Liver (tissue), 8 donors: ENCODE measurements at regions not wholly inside any gene's neighbourhood (a gene's known extent, or its start where the extent isn't known, plus 50 kb on each side); places are given as distances from the start of the nearest gene placed in this dataset.
A peak's percentile ranks its signal among the peaks of the same experiment; 100 is the strongest.

Experiments
- DNase-seq: peaks from one replicate; pipeline ENCODE4 v3.0.0-alpha.2; 2017; ENCODE audit warnings: low spot score
- H3K27ac ChIP-seq, 2 donors: one replicate each; pipeline ENCODE4 v1.7.0; 2013; ENCODE audit warnings: inconsistent platforms in 2 of 2, low read length in 2 of 2, control low read depth in 1 of 2, low read depth in 1 of 2, mild to moderate bottlenecking in 1 of 2
- H3K27me3 ChIP-seq, 4 donors: one replicate each; pipeline versions ENCODE4 v1.6.1 to v1.7.0; 2013; ENCODE audit warnings: low read length in 3 of 4, inconsistent platforms in 1 of 4, mild to moderate bottlenecking in 1 of 4, moderate library complexity in 1 of 4; ENCODE audit not compliant: control insufficient read depth in 4 of 4, insufficient read depth in 4 of 4
- H3K36me3 ChIP-seq, 4 donors: one replicate each; pipeline versions ENCODE4 v1.6.1 to v1.7.0; 2013; ENCODE audit warnings: low read length in 3 of 4, mild to moderate bottlenecking in 3 of 4, low read depth in 1 of 4, moderate library complexity in 1 of 4; ENCODE audit not compliant: control insufficient read depth in 4 of 4, insufficient read depth in 3 of 4
- H3K4me1 ChIP-seq, 4 donors: one replicate each; pipeline versions ENCODE4 v1.6.1 to v1.7.0; 2013; ENCODE audit warnings: low read length in 3 of 4, mild to moderate bottlenecking in 3 of 4, moderate library complexity in 1 of 4; ENCODE audit not compliant: control insufficient read depth in 4 of 4, insufficient read depth in 4 of 4
- H3K4me3 ChIP-seq, 3 donors: one replicate each; pipeline versions ENCODE4 v1.6.1 to v1.7.0; 2013; ENCODE audit warnings: low read length in 3 of 3, control low read depth in 1 of 3, low read depth in 1 of 3, mild to moderate bottlenecking in 1 of 3
- H3K9ac ChIP-seq, 2 donors: one replicate each; pipeline ENCODE4 v1.7.0; 2013; ENCODE audit warnings: low read length in 2 of 2, mild to moderate bottlenecking in 2 of 2, moderate library complexity in 2 of 2, control low read depth in 1 of 2, low read depth in 1 of 2
- H3K9me3 ChIP-seq, 4 donors: one replicate each; pipeline versions ENCODE4 v1.6.1 to v1.7.0; 2013; ENCODE audit warnings: low read length in 3 of 4; ENCODE audit not compliant: control insufficient read depth in 4 of 4
- ATF3 ChIP-seq: IDR thresholded peaks from 2 replicates; pipeline ENCODE4 v1.6.1; 2016; ENCODE audit warnings: antibody characterized with exemption
- CTCF ChIP-seq: fragments of 150-350 bp; IDR thresholded peaks from 2 replicates; pipeline ENCODE4 v1.5.1; 2017; ENCODE audit warnings: improper control_type of control experiment, low read depth, low read length; ENCODE audit not compliant: missing input control
- EGR1 ChIP-seq, 2 donors: IDR thresholded peaks; 2 replicates each; pipeline ENCODE4 v1.6.1; 2016 to 2018; ENCODE audit warnings: antibody characterized with exemption in 2 of 2, low read depth in 2 of 2
- FOXA1 ChIP-seq: IDR thresholded peaks from 2 replicates; pipeline ENCODE4 v1.6.1; 2016; ENCODE audit warnings: antibody characterized with exemption
- FOXA2 ChIP-seq: IDR thresholded peaks from 2 replicates; pipeline ENCODE4 v1.6.1; 2016; ENCODE audit warnings: antibody characterized with exemption
- GABPA ChIP-seq, 2 donors: IDR thresholded peaks in 1 of 2; conservative IDR thresholded peaks in 1 of 2; 2 replicates each; pipeline ENCODE4 v1.6.1; 2016; ENCODE audit warnings: antibody characterized with exemption in 2 of 2, mild to moderate bottlenecking in 1 of 2, moderate library complexity in 1 of 2
- HNF4A ChIP-seq, 2 donors: conservative IDR thresholded peaks; 2 replicates each; pipeline ENCODE4 v1.6.1; 2016; ENCODE audit warnings: antibody characterized with exemption in 2 of 2, mild to moderate bottlenecking in 2 of 2
- RAD21 ChIP-seq, 2 donors: IDR thresholded peaks; 2 replicates each; pipeline ENCODE4 v1.6.1; 2016; ENCODE audit warnings: antibody characterized with exemption in 2 of 2, mild to moderate bottlenecking in 2 of 2
- RXRA ChIP-seq, 2 donors: IDR thresholded peaks; 2 replicates each; pipeline ENCODE4 v1.6.1; 2017 to 2018; ENCODE audit warnings: antibody characterized with exemption in 2 of 2, mild to moderate bottlenecking in 1 of 2
- SP1 ChIP-seq: IDR thresholded peaks from 2 replicates; pipeline ENCODE4 v1.6.1; 2018; ENCODE audit warnings: antibody characterized with exemption, mild to moderate bottlenecking
- TAF1 ChIP-seq: conservative IDR thresholded peaks from 2 replicates; pipeline ENCODE4 v1.6.1; 2016; ENCODE audit warnings: antibody characterized with exemption, mild to moderate bottlenecking
- YY1 ChIP-seq: IDR thresholded peaks from 2 replicates; pipeline ENCODE4 v1.6.1; 2016; ENCODE audit warnings: antibody characterized with exemption, mild to moderate bottlenecking
- WGBS: extraction: QIAGEN DNeasy Blood & Tissue Kit; methylation state at CpG from one replicate; pipeline ENCODE4 v1.1.7; 2013; 5-methylcytosine and 5-hydroxymethylcytosine counted together
- TF ChIP-seq, protein P1 (sequence below): IDR thresholded peaks from 2 replicates; pipeline ENCODE4 v1.6.1; 2016; ENCODE audit warnings: antibody characterized with exemption, mild to moderate bottlenecking
- donor health status: healthy.
- donor health status: healthy.
- donor health status: healthy.
- donor health status: healthy.
- donor health status: healthy.

- TF ChIP-seq RAD21 (IDR thresholded peaks at IDR 0.05) (no peak), YY1 (no peak), HNF4A (conservative IDR thresholded peaks at IDR 0.05) (no peak), FOXA1 (no peak), CTCF (no peak), EGR1 (IDR thresholded peaks at IDR 0.05; ENCODE audit: low read depth in 2 of 2) (no peak), ATF3 (no peak), FOXA2 (no peak), SP1 (no peak), RXRA (IDR thresholded peaks at IDR 0.05) (no peak), GABPA (IDR thresholded peaks at IDR 0.05 in 1 of 2, conservative IDR thresholded peaks at IDR 0.05 in 1 of 2) (no peak)
- TF ChIP-seq, protein P1, sequence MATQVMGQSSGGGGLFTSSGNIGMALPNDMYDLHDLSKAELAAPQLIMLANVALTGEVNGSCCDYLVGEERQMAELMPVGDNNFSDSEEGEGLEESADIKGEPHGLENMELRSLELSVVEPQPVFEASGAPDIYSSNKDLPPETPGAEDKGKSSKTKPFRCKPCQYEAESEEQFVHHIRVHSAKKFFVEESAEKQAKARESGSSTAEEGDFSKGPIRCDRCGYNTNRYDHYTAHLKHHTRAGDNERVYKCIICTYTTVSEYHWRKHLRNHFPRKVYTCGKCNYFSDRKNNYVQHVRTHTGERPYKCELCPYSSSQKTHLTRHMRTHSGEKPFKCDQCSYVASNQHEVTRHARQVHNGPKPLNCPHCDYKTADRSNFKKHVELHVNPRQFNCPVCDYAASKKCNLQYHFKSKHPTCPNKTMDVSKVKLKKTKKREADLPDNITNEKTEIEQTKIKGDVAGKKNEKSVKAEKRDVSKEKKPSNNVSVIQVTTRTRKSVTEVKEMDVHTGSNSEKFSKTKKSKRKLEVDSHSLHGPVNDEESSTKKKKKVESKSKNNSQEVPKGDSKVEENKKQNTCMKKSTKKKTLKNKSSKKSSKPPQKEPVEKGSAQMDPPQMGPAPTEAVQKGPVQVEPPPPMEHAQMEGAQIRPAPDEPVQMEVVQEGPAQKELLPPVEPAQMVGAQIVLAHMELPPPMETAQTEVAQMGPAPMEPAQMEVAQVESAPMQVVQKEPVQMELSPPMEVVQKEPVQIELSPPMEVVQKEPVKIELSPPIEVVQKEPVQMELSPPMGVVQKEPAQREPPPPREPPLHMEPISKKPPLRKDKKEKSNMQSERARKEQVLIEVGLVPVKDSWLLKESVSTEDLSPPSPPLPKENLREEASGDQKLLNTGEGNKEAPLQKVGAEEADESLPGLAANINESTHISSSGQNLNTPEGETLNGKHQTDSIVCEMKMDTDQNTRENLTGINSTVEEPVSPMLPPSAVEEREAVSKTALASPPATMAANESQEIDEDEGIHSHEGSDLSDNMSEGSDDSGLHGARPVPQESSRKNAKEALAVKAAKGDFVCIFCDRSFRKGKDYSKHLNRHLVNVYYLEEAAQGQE: no peak
- Histone ChIP-seq H3K9me3 (no peaks in the 10 kb centered on the region), H3K27me3 (no peaks in the 10 kb centered on the region), H3K36me3 (no peaks in the 10 kb centered on the region), H3K4me1 (peaks cover 4 to 24% (median 14%) of the 10 kb centered on the region in 4 donors), H3K4me3 (no peak overlapping the region), H3K27ac (peak overlapping the region in 1 of 2 donors; percentile 91), H3K9ac (no peak overlapping the region)
- 88% methylated on average over 12 of the region's 12 CpGs for WGBS
- no peak for DNase-seq
These were observed 129.9 kb downstream of the SOCS6 start for GRCh38 chr18:70418546-70419311.

DNA sequence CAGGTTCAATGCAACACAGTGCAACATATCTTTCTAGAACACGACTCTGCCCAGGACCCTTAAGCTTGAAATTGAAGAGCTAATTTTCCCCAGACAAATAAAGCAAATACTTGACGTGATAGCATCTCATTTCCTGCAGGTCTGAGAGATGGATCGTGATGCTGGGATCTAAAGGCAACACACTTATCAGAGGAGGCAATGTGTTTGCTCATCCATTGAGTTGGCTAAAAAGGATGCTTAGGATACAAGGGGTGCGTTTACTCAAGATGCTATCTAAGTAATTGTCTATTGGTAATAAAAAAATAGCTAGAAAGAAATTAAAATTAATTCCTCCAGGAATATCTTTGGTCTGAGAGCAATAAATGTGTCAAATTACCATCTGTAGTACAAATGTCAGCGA is 129.0 kb downstream of the SOCS6 start:
- Histone ChIP-seq H3K27ac (no peak overlapping the region), H3K4me3 (no peak overlapping the region), H3K9me3 (no peaks in the 10 kb centered on the region), H3K9ac (no peak overlapping the region), H3K4me1 (peaks cover 4 to 24% (median 14%) of the 10 kb centered on the region in 4 donors), H3K27me3 (no peaks in the 10 kb centered on the region), H3K36me3 (no peaks in the 10 kb centered on the region)
- no peak for DNase-seq
- 78% methylated on average over 5 of the region's 5 CpGs for WGBS
- no peak for TF ChIP-seq GABPA (IDR thresholded peaks at IDR 0.05 in 1 of 2, conservative IDR thresholded peaks at IDR 0.05 in 1 of 2)
- no peak for TF ChIP-seq TAF1
- no peak for TF ChIP-seq HNF4A (conservative IDR thresholded peaks at IDR 0.05)
